HCT116 (cell line): ENCODE measurements at regions not wholly inside any gene's neighbourhood (a gene's known extent, or its start where the extent isn't known, plus 50 kb on each side); places are given as distances from the start of the nearest gene placed in this dataset.

Experiments
- ATAC-seq: fragments of 200-7000 bp; cut with Tn5 transposase; 2 replicates; pipeline ENCODE4 v1.9.1; 2020; ENCODE audit warnings: mild to moderate bottlenecking, moderate library complexity
- BruUV-seq: library from RNA; stranded (reverse); fragments of 400-500 nt; replicated peaks from 2 replicates; lab custom pipeline; 2021; lab: Mats Ljungman, UMichigan
- CTCF ChIA-PET: fragments of 300-600 bp; sonication (Branson Sonifier 250); formaldehyde crosslinking; loops from one replicate; lab custom pipeline; 2021; ENCODE audit warnings: antibody characterized with exemption; lab: Charles Lee
- POLR2A ChIA-PET: fragments of 300-600, 350-600 bp; sonication (Branson Sonifier 250); formaldehyde crosslinking; loops from one replicate; lab custom pipeline; 2021; ENCODE audit warnings: antibody characterized with exemption; lab: Charles Lee
- RAD21 ChIA-PET, 2 experiments: fragments of 300-600 bp; sonication (Branson Sonifier 250); formaldehyde crosslinking; loops; one replicate each; lab custom pipeline; 2023; ENCODE audit warnings: low total read pairs in 2 of 2; ENCODE audit not compliant: uncharacterized antibody in 2 of 2, unreplicated experiment in 2 of 2, low non-redundant PET in 1 of 2; lab: Charles Lee
- DNase-seq: peaks from one replicate; pipeline ENCODE4 v3.0.0-alpha.2; 2010; ENCODE audit warnings: low read depth, low spot score
- H2AFZ ChIP-seq: fragments of 200-600 bp; shearing (Covaris generic), sonication (generic); 2 replicates; pipeline ENCODE4 v1.6.1; 2017; ENCODE audit warnings: low read depth, mixed run types, mixed read lengths, antibody characterized with exemption, low read length; ENCODE audit not compliant: poor library complexity, severe bottlenecking
- H3K27ac ChIP-seq: 2 replicates; pipeline ENCODE4 v1.5.1; 2012; ENCODE audit warnings: low read depth, low read length
- H3K27me3 ChIP-seq: fragments of 200-600 bp; sonication (generic); 2 replicates; pipeline ENCODE4 v1.6.1; 2016; ENCODE audit warnings: mixed run types, low read length, mixed read lengths; ENCODE audit not compliant: insufficient read depth
- H3K36me3 ChIP-seq, 2 experiments: fragments of 200-500 bp in 1 of 2; fragments of 200-600 bp in 1 of 2; sonication (Bioruptor generic) in 1 of 2; sonication (generic) in 1 of 2; 2 replicates each; pipeline versions ENCODE4 v1.5.1 to v1.6.1; 2014 to 2016; ENCODE audit warnings: low read length in 2 of 2, inconsistent platforms in 1 of 2, mixed read lengths in 1 of 2, mixed run types in 1 of 2; ENCODE audit not compliant: insufficient read depth in 2 of 2, control insufficient read depth in 1 of 2
- H3K4me1 ChIP-seq, 2 experiments: fragments of 200-600 bp in 1 of 2; sonication (generic) in 1 of 2; 2 replicates each; pipeline versions ENCODE4 v1.5.1 to v1.6.1; 2012 to 2017; ENCODE audit warnings: low read length in 2 of 2, inconsistent platforms in 1 of 2, mild to moderate bottlenecking in 1 of 2, mixed read lengths in 1 of 2, mixed run types in 1 of 2, moderate library complexity in 1 of 2; ENCODE audit not compliant: insufficient read depth in 2 of 2, control insufficient read depth in 1 of 2
- H3K4me2 ChIP-seq: fragments of 200-600 bp; sonication (generic); 2 replicates; pipeline ENCODE4 v1.6.1; 2017; ENCODE audit warnings: mixed run types, low read length, mixed read lengths
- H3K4me3 ChIP-seq, 2 experiments: fragments of 200-600 bp in 1 of 2; sonication (generic) in 1 of 2; replicated peaks in 1 of 2; 2 replicates each; pipeline ENCODE4 v1.5.1; 2011 to 2016; ENCODE audit warnings: low read length in 2 of 2, control low read depth in 1 of 2, low read depth in 1 of 2, mild to moderate bottlenecking in 1 of 2, mixed read lengths in 1 of 2, mixed run types in 1 of 2
- H3K79me2 ChIP-seq: fragments of 200-600 bp; sonication (generic); 2 replicates; pipeline ENCODE4 v1.6.1; 2017; ENCODE audit warnings: mild to moderate bottlenecking, mixed run types, low read length, moderate library complexity, mixed read lengths; ENCODE audit not compliant: insufficient read depth
- H3K9ac ChIP-seq: fragments of 200-600 bp; sonication (generic); 2 replicates; pipeline ENCODE4 v1.6.1; 2016; ENCODE audit warnings: low read length, mixed read lengths
- H3K9me2 ChIP-seq: fragments of 200-600 bp; sonication (generic), shearing (Covaris generic); 2 replicates; pipeline ENCODE4 v1.6.1; 2017; ENCODE audit warnings: mixed run types, mild to moderate bottlenecking, moderate library complexity; ENCODE audit not compliant: insufficient read depth
- H3K9me3 ChIP-seq, 2 experiments: fragments of 200-500 bp in 1 of 2; fragments of 200-600 bp in 1 of 2; sonication (Bioruptor generic) in 1 of 2; sonication (generic) in 1 of 2; 2 replicates each; pipeline ENCODE4 v1.6.1; 2014 to 2017; ENCODE audit warnings: low read length in 2 of 2, mixed read lengths in 2 of 2, inconsistent platforms in 1 of 2, low read depth in 1 of 2, mild to moderate bottlenecking in 1 of 2, mixed run types in 1 of 2, moderate library complexity in 1 of 2; ENCODE audit not compliant: control insufficient read depth in 1 of 2, insufficient read depth in 1 of 2
- H4K20me1 ChIP-seq: fragments of 200-600 bp; sonication (generic), shearing (Covaris generic); 2 replicates; pipeline ENCODE4 v1.6.1; 2017; ENCODE audit warnings: mixed run types, mild to moderate bottlenecking, moderate library complexity; ENCODE audit not compliant: insufficient read depth
- EGR1 ChIP-seq: IDR thresholded peaks from 2 replicates; pipeline ENCODE4 v1.6.1; 2012; ENCODE audit warnings: low read depth
- ELF1 ChIP-seq: IDR thresholded peaks from 2 replicates; pipeline ENCODE4 v1.6.1; 2012; ENCODE audit warnings: low read depth, borderline replicate concordance
- EZH2 ChIP-seq: fragments of 200-600 bp; sonication (generic); IDR thresholded peaks from 2 replicates; pipeline ENCODE4 v1.6.1; 2017; ENCODE audit warnings: antibody characterized with exemption, mixed run types
- POLR2A ChIP-seq: IDR thresholded peaks from 2 replicates; pipeline ENCODE4 v1.7.0; 2011; ENCODE audit warnings: borderline replicate concordance; ENCODE audit not compliant: insufficient read depth, insufficient read length; ENCODE audit errors: extremely low read depth
- RAD21 ChIP-seq: IDR thresholded peaks from 2 replicates; pipeline ENCODE4 v1.6.1; 2012; ENCODE audit warnings: low read depth, mild to moderate bottlenecking
- REST ChIP-seq: IDR thresholded peaks from 2 replicates; pipeline ENCODE4 v1.6.1; 2012; ENCODE audit warnings: low read depth
- SIN3A ChIP-seq: IDR thresholded peaks from 2 replicates; pipeline ENCODE4 v1.6.1; 2012; ENCODE audit warnings: low read depth
- SP1 ChIP-seq: IDR thresholded peaks from 2 replicates; pipeline ENCODE4 v1.6.1; 2012; ENCODE audit warnings: low read depth
- ZFX ChIP-seq: fragments of 450-650 bp; IDR thresholded peaks from 2 replicates; pipeline ENCODE4 v1.6.1; 2017
- ZNF274 ChIP-seq: fragments of 200-500 bp; sonication (Bioruptor generic); IDR thresholded peaks from 2 replicates; pipeline ENCODE4 v1.6.1; 2014; ENCODE audit warnings: mild to moderate bottlenecking, low read depth, low read length, inconsistent platforms
- intact Hi-C: fragments of 100-400 bp; cut with micrococcal nuclease; formaldehyde crosslinking; loops from 2 replicates; pipeline ENCODE4 v1.10.0; 2022
- TF ChIP-seq, protein P1 (sequence below): IDR thresholded peaks from 2 replicates; pipeline ENCODE4 v1.6.1; 2011; ENCODE audit warnings: mild to moderate bottlenecking, low read length, moderate library complexity; ENCODE audit not compliant: insufficient replicate concordance; ENCODE audit errors: extremely low read depth
- TF ChIP-seq, protein P2 (sequence below): IDR thresholded peaks from 2 replicates; pipeline ENCODE4 v1.6.1; 2012

GRCh38 chr1:115204513-115204912, 115.2 kb upstream of the TSPAN2 start:
- Histone ChIP-seq H3K9ac (no peak overlapping the region), H3K27me3 (no peaks in the 10 kb centered on the region), H3K4me1 (no peaks in the 10 kb centered on the region), H3K36me3 (no peaks in the 10 kb centered on the region), H3K79me2 (no peaks in the 10 kb centered on the region), H3K27ac (no peak overlapping the region), H3K4me2 (no peak overlapping the region), H4K20me1 (no peaks in the 10 kb centered on the region), H3K4me3 (no peak overlapping the region), H3K9me2 (no peaks in the 10 kb centered on the region), H3K9me3 (no peaks in the 10 kb centered on the region), H2AFZ (no peak overlapping the region)
- ChIA-PET RAD21 (no interaction called here), CTCF (no interaction called here), POLR2A (no interaction called here)
- no peak for DNase-seq
- intact Hi-C loops = no loop called here
- ATAC-seq = no peak
- BruUV-seq = no TSS peak
- TF ChIP-seq, protein P1, sequence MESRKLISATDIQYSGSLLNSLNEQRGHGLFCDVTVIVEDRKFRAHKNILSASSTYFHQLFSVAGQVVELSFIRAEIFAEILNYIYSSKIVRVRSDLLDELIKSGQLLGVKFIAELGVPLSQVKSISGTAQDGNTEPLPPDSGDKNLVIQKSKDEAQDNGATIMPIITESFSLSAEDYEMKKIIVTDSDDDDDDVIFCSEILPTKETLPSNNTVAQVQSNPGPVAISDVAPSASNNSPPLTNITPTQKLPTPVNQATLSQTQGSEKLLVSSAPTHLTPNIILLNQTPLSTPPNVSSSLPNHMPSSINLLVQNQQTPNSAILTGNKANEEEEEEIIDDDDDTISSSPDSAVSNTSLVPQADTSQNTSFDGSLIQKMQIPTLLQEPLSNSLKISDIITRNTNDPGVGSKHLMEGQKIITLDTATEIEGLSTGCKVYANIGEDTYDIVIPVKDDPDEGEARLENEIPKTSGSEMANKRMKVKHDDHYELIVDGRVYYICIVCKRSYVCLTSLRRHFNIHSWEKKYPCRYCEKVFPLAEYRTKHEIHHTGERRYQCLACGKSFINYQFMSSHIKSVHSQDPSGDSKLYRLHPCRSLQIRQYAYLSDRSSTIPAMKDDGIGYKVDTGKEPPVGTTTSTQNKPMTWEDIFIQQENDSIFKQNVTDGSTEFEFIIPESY = no peak
- no peak for TF ChIP-seq EGR1
- no peak for TF ChIP-seq SIN3A
- no peak for TF ChIP-seq ELF1
- no peak for TF ChIP-seq EZH2
- TF ChIP-seq SP1 = no peak
- TF ChIP-seq RAD21 = no peak
- TF ChIP-seq, protein P2, sequence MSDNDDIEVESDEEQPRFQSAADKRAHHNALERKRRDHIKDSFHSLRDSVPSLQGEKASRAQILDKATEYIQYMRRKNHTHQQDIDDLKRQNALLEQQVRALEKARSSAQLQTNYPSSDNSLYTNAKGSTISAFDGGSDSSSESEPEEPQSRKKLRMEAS = no peak
- no peak for TF ChIP-seq REST
- TF ChIP-seq ZFX = no peak
- no peak for TF ChIP-seq POLR2A
- TF ChIP-seq ZNF274 = no peak
